HFFc6 (cell line): ENCODE measurements at regions not wholly inside any gene's neighbourhood (a gene's known extent, or its start where the extent isn't known, plus 50 kb on each side); places are given as distances from the start of the nearest gene placed in this dataset.
"Not testable (repeated sequence)": the region's sequence is repeated elsewhere in the genome, so short reads cannot be mapped to it uniquely, and the experiment has no call there.

Source experiments
- DNase-seq: peaks from one replicate; pipeline ENCODE4 v3.0.0-alpha.2; 2018
- H3K27ac Mint-ChIP-seq: 2 replicates; pipeline ENCODE4 v1.8.0; 2020; ENCODE audit warnings: mild to moderate bottlenecking, mixed read lengths
- H3K27me3 Mint-ChIP-seq: 2 replicates; pipeline ENCODE4 v1.8.0; 2021; ENCODE audit warnings: mild to moderate bottlenecking, moderate library complexity, mixed read lengths; ENCODE audit not compliant: insufficient read depth
- H3K36me3 Mint-ChIP-seq: 2 replicates; pipeline ENCODE4 v1.8.0; 2021; ENCODE audit warnings: low read depth, mixed read lengths
- H3K4me1 Mint-ChIP-seq: 2 replicates; pipeline ENCODE4 v1.8.0; 2020; ENCODE audit warnings: low read depth, mixed read lengths
- H3K4me3 Mint-ChIP-seq: 2 replicates; pipeline ENCODE4 v1.8.0; 2020; ENCODE audit warnings: mild to moderate bottlenecking, moderate library complexity, mixed read lengths
- H3K9me3 Mint-ChIP-seq: 2 replicates; pipeline ENCODE4 v1.8.0; 2020; ENCODE audit warnings: mild to moderate bottlenecking, mixed read lengths
- TF ChIP-seq, protein P1 (sequence below): fragments of 200-600 bp; sonication (generic); IDR thresholded peaks from 2 replicates; pipeline ENCODE4 v1.5.0; 2021; ENCODE audit warnings: antibody characterized with exemption, mild to moderate bottlenecking

DNA sequence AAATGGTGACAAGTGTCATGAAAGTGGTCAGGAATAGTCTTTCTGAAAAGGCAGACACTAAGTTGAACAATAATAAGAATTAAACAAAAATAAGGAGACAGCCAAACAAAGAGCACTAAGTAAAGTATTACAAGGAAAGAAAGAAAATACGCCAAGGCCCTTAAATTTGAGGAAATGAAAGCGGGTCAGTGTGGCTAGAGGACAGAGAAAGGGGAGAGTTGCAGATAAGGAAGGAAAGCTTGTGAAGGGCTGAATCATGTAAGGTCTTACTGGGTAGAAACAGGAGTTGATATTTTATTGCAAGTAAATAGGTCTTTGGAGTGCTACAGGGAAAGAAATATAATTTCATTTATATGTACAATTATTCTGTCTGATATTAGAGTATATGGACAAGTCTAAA lies 732.1 kb downstream of the EPHA7 start:
- Mint-ChIP-seq H3K27me3 (no peaks in the 10 kb centered on the region), H3K36me3 (peaks cover 4% of the 10 kb centered on the region; the same call in 1 of the 2 replicates), H3K4me3 (no peak overlapping the region), H3K9me3 (peaks cover 24% of the 10 kb centered on the region), H3K4me1 (no peaks in the 10 kb centered on the region), H3K27ac (no peak overlapping the region)
- TF ChIP-seq, protein P1, sequence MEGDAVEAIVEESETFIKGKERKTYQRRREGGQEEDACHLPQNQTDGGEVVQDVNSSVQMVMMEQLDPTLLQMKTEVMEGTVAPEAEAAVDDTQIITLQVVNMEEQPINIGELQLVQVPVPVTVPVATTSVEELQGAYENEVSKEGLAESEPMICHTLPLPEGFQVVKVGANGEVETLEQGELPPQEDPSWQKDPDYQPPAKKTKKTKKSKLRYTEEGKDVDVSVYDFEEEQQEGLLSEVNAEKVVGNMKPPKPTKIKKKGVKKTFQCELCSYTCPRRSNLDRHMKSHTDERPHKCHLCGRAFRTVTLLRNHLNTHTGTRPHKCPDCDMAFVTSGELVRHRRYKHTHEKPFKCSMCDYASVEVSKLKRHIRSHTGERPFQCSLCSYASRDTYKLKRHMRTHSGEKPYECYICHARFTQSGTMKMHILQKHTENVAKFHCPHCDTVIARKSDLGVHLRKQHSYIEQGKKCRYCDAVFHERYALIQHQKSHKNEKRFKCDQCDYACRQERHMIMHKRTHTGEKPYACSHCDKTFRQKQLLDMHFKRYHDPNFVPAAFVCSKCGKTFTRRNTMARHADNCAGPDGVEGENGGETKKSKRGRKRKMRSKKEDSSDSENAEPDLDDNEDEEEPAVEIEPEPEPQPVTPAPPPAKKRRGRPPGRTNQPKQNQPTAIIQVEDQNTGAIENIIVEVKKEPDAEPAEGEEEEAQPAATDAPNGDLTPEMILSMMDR: no peak
- DNase-seq: no peak

DNA sequence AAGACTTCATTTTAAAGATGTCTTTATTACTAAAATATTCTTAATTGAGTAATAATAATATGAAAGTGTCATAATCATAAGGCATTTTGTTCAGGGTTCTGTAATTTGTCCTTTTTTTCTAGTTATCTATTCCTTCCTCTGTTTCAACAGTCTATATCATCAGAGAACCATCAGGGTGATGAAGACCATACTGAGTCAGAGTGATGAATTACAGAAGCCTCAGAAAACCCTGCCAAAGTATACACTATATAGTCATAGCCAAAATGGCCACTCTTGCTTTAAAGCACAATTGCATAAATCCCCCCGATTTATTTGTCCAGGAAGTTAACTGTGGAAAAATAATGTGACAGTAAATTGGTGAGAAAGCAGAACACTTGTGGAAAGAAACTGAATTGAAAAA lies 735.0 kb downstream of the EPHA7 start:
- Mint-ChIP-seq H3K4me3 (no peak overlapping the region), H3K27ac (no peak overlapping the region), H3K9me3 (peaks cover 24% of the 10 kb centered on the region), H3K27me3 (no peaks in the 10 kb centered on the region), H3K4me1 (no peaks in the 10 kb centered on the region), H3K36me3 (peaks cover 4% of the 10 kb centered on the region; the same call in 1 of the 2 replicates)
- TF ChIP-seq, protein P1: no peak
- DNase-seq: no peak

DNA sequence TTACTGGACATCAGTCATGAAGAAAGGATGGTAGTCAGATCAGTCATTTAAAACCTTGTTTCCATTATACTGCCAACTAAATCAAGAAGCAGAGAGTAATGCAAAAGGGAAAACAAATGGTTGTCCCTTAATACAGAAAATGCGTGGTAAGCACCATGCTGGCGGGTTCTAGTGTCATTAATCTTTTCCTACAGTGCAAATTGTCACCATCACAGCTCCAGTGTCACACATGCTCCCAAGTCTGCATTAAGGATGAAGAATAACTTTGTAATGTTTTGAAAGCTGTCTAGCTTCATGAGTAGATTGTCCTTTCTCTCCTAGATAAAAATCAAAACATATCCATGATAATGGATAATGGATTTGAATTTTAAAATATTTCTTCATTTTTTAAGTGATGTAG lies 735.6 kb downstream of the EPHA7 start:
- no peak for DNase-seq
- H3K27ac Mint-ChIP-seq: no peak overlapping the region
- TF ChIP-seq, protein P1: no peak
- no peak overlapping the region for H3K4me3 Mint-ChIP-seq
- no peaks in the 10 kb centered on the region for H3K27me3 Mint-ChIP-seq
- H3K9me3 Mint-ChIP-seq: peaks cover 24% of the 10 kb centered on the region
- H3K4me1 Mint-ChIP-seq: no peaks in the 10 kb centered on the region
- H3K36me3 Mint-ChIP-seq: peaks cover 4% of the 10 kb centered on the region; the same call in 1 of the 2 replicates

DNA sequence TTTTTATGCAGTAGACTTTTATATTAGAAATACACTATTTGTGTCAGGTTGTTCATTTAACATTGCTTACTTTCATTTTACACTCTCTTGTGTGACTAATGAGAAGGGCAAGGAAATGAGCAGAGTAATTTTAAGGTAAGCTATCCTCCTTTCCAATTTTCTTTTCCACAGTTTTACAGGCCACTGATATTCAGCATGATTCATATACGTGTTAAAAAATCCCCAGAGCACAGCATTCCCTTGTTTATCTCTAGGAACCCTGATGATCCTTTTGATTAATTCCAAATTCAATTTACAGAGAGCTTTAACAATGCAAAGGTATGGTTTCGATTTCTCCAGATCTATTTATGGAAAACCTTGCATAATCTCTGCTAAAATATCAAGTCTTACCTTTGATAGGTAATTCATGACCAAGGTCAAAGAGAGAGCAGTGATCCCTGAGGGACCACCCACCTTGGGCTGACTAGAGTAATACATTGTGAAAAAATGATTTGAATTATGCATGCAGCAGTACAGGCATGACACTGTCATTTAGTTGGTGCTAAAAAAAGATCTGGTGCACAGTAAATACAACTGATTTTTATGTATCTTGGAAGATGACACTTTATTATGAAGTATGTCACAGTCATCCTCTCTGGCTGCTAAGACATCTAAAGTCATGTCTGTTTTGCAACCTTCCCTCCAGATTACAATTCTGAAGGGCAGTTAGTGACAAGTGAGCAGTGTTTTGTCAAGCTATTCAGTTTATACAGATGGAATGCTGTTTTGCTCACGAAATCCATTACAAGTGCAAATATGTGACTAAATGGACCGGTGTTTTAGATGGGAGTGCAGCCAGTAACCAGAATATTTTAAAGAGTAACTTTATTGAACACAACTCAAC lies 736.6 kb downstream of the EPHA7 start:
- DNase-seq: no peak
- no peaks in the 10 kb centered on the region for H3K27me3 Mint-ChIP-seq
- H3K4me1 Mint-ChIP-seq: no peaks in the 10 kb centered on the region
- peaks cover 21% of the 10 kb centered on the region for H3K9me3 Mint-ChIP-seq
- TF ChIP-seq, protein P1: no peak
- no peaks in the 10 kb centered on the region for H3K36me3 Mint-ChIP-seq
- H3K4me3 Mint-ChIP-seq: no peak overlapping the region
- no peak overlapping the region for H3K27ac Mint-ChIP-seq

DNA sequence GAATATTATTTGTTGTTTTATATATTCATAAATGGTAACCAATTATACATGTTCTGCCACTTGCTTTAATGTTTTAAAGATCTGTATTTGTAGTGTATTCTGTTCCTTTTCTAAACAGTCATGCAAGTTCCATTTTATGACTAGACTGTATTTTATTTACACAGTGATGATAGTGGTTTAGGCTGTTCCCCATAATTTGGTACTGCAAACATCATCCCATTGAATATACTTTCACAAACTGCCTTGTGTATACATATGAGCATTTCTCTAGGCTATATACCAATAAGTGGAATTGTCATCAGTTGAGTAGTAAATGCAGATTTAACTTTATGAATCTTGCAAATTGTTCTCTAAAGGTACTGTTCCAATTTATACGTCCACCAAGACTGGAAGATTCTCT lies 738.0 kb downstream of the EPHA7 start:
- H3K4me3 Mint-ChIP-seq: no peak overlapping the region
- no peaks in the 10 kb centered on the region for H3K4me1 Mint-ChIP-seq
- H3K27ac Mint-ChIP-seq: no peak overlapping the region

DNA sequence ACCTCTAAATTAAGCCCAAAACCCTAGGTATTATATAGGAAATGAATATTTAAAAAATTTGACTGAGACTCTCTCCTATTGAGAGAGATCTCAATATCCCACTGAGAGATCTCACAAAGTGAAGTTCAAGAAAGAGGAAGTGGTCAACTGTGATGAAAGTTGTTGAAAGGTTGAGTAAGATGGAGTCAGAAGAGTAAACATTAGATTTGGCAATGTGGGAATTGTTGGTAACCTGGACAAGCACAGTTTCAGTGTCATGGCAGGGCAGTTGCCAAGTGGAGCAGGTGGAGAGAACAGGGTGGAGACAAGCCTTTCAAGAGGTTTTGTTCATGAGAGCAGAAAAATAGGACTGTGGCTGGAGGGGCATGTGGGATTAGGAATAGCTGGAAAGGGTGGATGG lies 747.9 kb downstream of the EPHA7 start:
- H3K4me1 Mint-ChIP-seq, H3K27me3 Mint-ChIP-seq, H3K27ac Mint-ChIP-seq, H3K4me3 Mint-ChIP-seq, H3K36me3 Mint-ChIP-seq, DNase-seq: not testable (repeated sequence)
- H3K9me3 Mint-ChIP-seq: peaks cover 61% of the 10 kb centered on the region

More for the DNA sequence above, 738.0 kb downstream of the EPHA7 start:
- H3K9me3 Mint-ChIP-seq: peaks cover 24% of the 10 kb centered on the region
- DNase-seq: no peak
- TF ChIP-seq, protein P1: no peak
- no peaks in the 10 kb centered on the region for H3K27me3 Mint-ChIP-seq
- no peaks in the 10 kb centered on the region for H3K36me3 Mint-ChIP-seq
